ENCODE measurements at regions not wholly inside any gene's neighbourhood (a gene's known extent, or its start where the extent isn't known, plus 50 kb on each side); places are given as distances from the start of the nearest gene placed in this dataset.

DNA sequence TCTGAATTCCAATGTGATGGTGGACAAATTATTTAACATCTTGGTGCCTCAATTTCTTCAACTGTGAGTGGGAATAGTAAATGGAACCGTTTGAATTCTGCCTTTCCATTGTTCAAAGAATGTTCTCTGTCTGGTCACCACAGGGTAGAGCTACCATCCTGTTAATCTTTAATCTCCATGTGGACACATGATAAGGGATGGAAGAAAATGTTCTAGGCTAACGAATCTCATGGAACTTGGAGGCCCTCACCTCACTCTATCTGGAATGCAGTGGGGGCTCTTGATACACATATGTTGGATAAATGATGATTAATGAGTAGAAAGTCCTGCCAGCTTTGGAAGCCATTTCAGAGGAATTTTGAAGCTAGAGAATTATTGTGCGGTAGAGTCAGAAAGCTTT, 118.5 kb upstream of the HABP2 start:
- 75 to 76% methylated on average over 3 of the region's 3 CpGs for WGBS, 2 donors
- intact Hi-C loops (cut with DNase I; ENCODE audit: low total_unique reads): no loop called here

DNA sequence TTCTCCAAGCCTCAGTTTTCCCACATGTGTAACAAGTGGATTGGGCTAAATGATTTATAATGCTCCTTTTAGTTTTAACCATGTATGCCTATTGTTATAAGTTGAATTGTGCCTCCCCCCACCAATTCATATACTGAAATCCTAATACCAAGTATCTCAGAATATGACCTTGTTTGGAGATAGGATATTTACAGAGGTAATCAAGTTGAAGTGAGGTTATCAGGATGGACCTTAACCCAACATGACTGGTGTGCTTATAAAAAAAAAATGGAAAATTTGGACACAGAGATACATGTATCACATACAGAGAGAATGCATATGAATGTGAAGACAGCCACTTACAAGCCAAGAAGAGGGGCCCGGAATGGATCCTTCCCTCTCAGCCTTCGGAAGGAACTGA, 117.9 kb upstream of the HABP2 start:
- Histone ChIP-seq H3K27me3 (no peaks in the 10 kb centered on the region), H3K9me3 (no peaks in the 10 kb centered on the region), H3K36me3 (ENCODE audit: low read depth, missing control alignments) (no peaks in the 10 kb centered on the region), H3K4me1 (no peaks in the 10 kb centered on the region), H3K27ac (no peak overlapping the region), H3K4me3 (no peak overlapping the region)
- 92 to 94% methylated on average over 2 of the region's 2 CpGs for whole genome bisulfite sequencing, 2 donors
- TF ChIP-seq POLR2A (IDR thresholded peaks at IDR 0.05) (no peak), CTCF (IDR thresholded peaks at IDR 0.05) (no peak)
- no peak for DNase-seq
- intact Hi-C loops (cut with DNase I; ENCODE audit: low total_unique reads): no loop called here

More for the DNA sequence above, 118.5 kb upstream of the HABP2 start:
- TF ChIP-seq POLR2A (IDR thresholded peaks at IDR 0.05) (no peak), CTCF (IDR thresholded peaks at IDR 0.05) (no peak)
- Histone ChIP-seq H3K27me3 (no peaks in the 10 kb centered on the region), H3K9me3 (no peaks in the 10 kb centered on the region), H3K4me3 (no peak overlapping the region), H3K36me3 (ENCODE audit: low read depth, missing control alignments) (no peaks in the 10 kb centered on the region), H3K4me1 (no peaks in the 10 kb centered on the region), H3K27ac (no peak overlapping the region)
- DNase-seq: no peak

- Histone ChIP-seq H3K4me3 (no peak overlapping the region), H3K27ac (no peak overlapping the region), H3K4me1 (no peaks in the 10 kb centered on the region), H3K9me3 (no peaks in the 10 kb centered on the region), H3K36me3 (ENCODE audit: low read depth, missing control alignments) (no peaks in the 10 kb centered on the region), H3K27me3 (no peaks in the 10 kb centered on the region)
- no peak for DNase-seq
- TF ChIP-seq CTCF (IDR thresholded peaks at IDR 0.05) (no peak), POLR2A (IDR thresholded peaks at IDR 0.05) (no peak)
- intact Hi-C loops (cut with DNase I; ENCODE audit: low total_unique reads): no loop called here
- 89 to 90% methylated on average over 2 of the region's 2 CpGs for WGBS, 2 donors
These were observed 117.0 kb upstream of the HABP2 start for GRCh38 chr10:113435881-113436280.

- H3K36me3 ChIP-seq (ENCODE audit: low read depth, missing control alignments): no peaks in the 10 kb centered on the region
- no peaks in the 10 kb centered on the region for H3K27me3 ChIP-seq
- H3K9me3 ChIP-seq: no peaks in the 10 kb centered on the region
- TF ChIP-seq CTCF (IDR thresholded peaks at IDR 0.05) (no peak), POLR2A (IDR thresholded peaks at IDR 0.05) (no peak)
- 89 to 92% methylated on average over 4 of the region's 4 CpGs for WGBS, 2 donors
- no peak overlapping the region for H3K4me3 ChIP-seq
- intact Hi-C loops (cut with DNase I; ENCODE audit: low total_unique reads): no loop called here
- H3K27ac ChIP-seq: no peak overlapping the region
- no peaks in the 10 kb centered on the region for H3K4me1 ChIP-seq
- no peak for DNase-seq
These were observed 116.0 kb upstream of the HABP2 start for GRCh38 chr10:113436851-113437250.

- no peak for TF ChIP-seq POLR2A (IDR thresholded peaks at IDR 0.05)
- TF ChIP-seq CTCF (IDR thresholded peaks at IDR 0.05): no peak
- Histone ChIP-seq H3K4me3 (no peak overlapping the region), H3K4me1 (no peaks in the 10 kb centered on the region), H3K36me3 (ENCODE audit: low read depth, missing control alignments) (no peaks in the 10 kb centered on the region), H3K9me3 (no peaks in the 10 kb centered on the region), H3K27me3 (no peaks in the 10 kb centered on the region), H3K27ac (no peak overlapping the region)
- intact Hi-C loops (cut with DNase I; ENCODE audit: low total_unique reads): no loop called here
- WGBS, 2 donors: 89 to 100% methylated on average over 2 of the region's 2 CpGs
- DNase-seq: no peak
These were observed 114.2 kb upstream of the HABP2 start for GRCh38 chr10:113438652-113439051.
